ENCODE measurements at regions not wholly inside any gene's neighbourhood (a gene's known extent, or its start where the extent isn't known, plus 50 kb on each side); places are given as distances from the start of the nearest gene placed in this dataset.
"Not testable (repeated sequence)": the region's sequence is repeated elsewhere in the genome, so short reads cannot be mapped to it uniquely, and the experiment has no call there.

GRCh38 chr13:90302107-90302506 lies 1045.4 kb upstream of the MIR17HG start:
- DNase-seq (ENCODE audit: low spot score) = no peak
- intact Hi-C loops (cut with DNase I) = no loop called here

- DNase-seq (ENCODE audit: low spot score) = no peak
- intact Hi-C loops (cut with DNase I) = no loop called here
Measured at GRCh38 chr13:90305796-90306195, 1041.7 kb upstream of the MIR17HG start.

- intact Hi-C loops (cut with DNase I) = no loop called here
- DNase-seq (ENCODE audit: low spot score) = no peak
Measured at GRCh38 chr13:90307136-90307535, 1040.4 kb upstream of the MIR17HG start.

GRCh38 chr13:90308249-90308648 lies 1039.2 kb upstream of the MIR17HG start:
- no peak for DNase-seq (ENCODE audit: low spot score)
- intact Hi-C loops (cut with DNase I) = no loop called here

GRCh38 chr13:90311929-90312328 lies 1035.6 kb upstream of the MIR17HG start:
- intact Hi-C loops (cut with DNase I) = no loop called here
- no peak for DNase-seq (ENCODE audit: low spot score)

- intact Hi-C loops (cut with DNase I) = no loop called here
Measured at GRCh38 chr13:90315061-90315460, 1032.4 kb upstream of the MIR17HG start.

GRCh38 chr13:90320664-90321063 lies 1026.8 kb upstream of the MIR17HG start:
- DNase-seq (ENCODE audit: low spot score) = no peak
- intact Hi-C loops (cut with DNase I) = no loop called here

More at GRCh38 chr13:90315061-90315460, 1032.4 kb upstream of the MIR17HG start:
- DNase-seq (ENCODE audit: low spot score) = no peak

GRCh38 chr13:90321281-90321931 lies 1026.1 kb upstream of the MIR17HG start:
- intact Hi-C loops (cut with DNase I) = no loop called here
- DNase-seq (ENCODE audit: low spot score) = no peak

GRCh38 chr13:90329641-90330040 lies 1017.8 kb upstream of the MIR17HG start:
- DNase-seq (ENCODE audit: low spot score) = no peak
- intact Hi-C loops (cut with DNase I) = loop anchor here in 1 of 2 donors (5.0 kb wide), 1 partner anchor 1682 kb away; no protein-coding TSS in a partner anchor

GRCh38 chr13:90331974-90332373 lies 1015.5 kb upstream of the MIR17HG start:
- no peak for DNase-seq (ENCODE audit: low spot score)
- intact Hi-C loops (cut with DNase I) = no loop called here

GRCh38 chr13:90336507-90336906 lies 1011.0 kb upstream of the MIR17HG start:
- intact Hi-C loops (cut with DNase I) = no loop called here
- DNase-seq (ENCODE audit: low spot score) = no peak

- intact Hi-C loops (cut with DNase I); DNase-seq (ENCODE audit: low spot score): not testable (repeated sequence)
Measured at GRCh38 chr13:90341348-90341747, 1006.1 kb upstream of the MIR17HG start.

GRCh38 chr13:90348477-90349136 lies 998.9 kb upstream of the MIR17HG start:
- intact Hi-C loops (cut with DNase I); DNase-seq (ENCODE audit: low spot score): not testable (repeated sequence)

GRCh38 chr13:90352763-90353162 lies 994.7 kb upstream of the MIR17HG start:
- no peak for DNase-seq (ENCODE audit: low spot score)
- intact Hi-C loops (cut with DNase I) = no loop called here

- DNase-seq (ENCODE audit: low spot score) = no peak
- intact Hi-C loops (cut with DNase I) = no loop called here
Measured at GRCh38 chr13:90355162-90355751, 992.2 kb upstream of the MIR17HG start.

GRCh38 chr13:90360785-90361184 lies 986.7 kb upstream of the MIR17HG start:
- no peak for DNase-seq (ENCODE audit: low spot score)
- intact Hi-C loops (cut with DNase I) = no loop called here

- intact Hi-C loops (cut with DNase I) = no loop called here
- no peak for DNase-seq (ENCODE audit: low spot score)
Measured at GRCh38 chr13:90362707-90363106, 984.8 kb upstream of the MIR17HG start.

- DNase-seq (ENCODE audit: low spot score) = no peak
- intact Hi-C loops (cut with DNase I) = no loop called here
Measured at GRCh38 chr13:90365130-90365529, 982.4 kb upstream of the MIR17HG start.

GRCh38 chr13:90374168-90374567 lies 973.3 kb upstream of the MIR17HG start:
- intact Hi-C loops (cut with DNase I) = no loop called here
- no peak for DNase-seq (ENCODE audit: low spot score)

- no peak for DNase-seq (ENCODE audit: low spot score)
Measured at GRCh38 chr13:90375851-90376250, 971.6 kb upstream of the MIR17HG start.

GRCh38 chr13:90382425-90382824 lies 965.1 kb upstream of the MIR17HG start:
- intact Hi-C loops (cut with DNase I) = no loop called here
- DNase-seq (ENCODE audit: low spot score) = no peak

More at GRCh38 chr13:90375851-90376250, 971.6 kb upstream of the MIR17HG start:
- intact Hi-C loops (cut with DNase I) = no loop called here

All from posterior vena cava (tissue), 2 donors.